ENCODE measurements at regions not wholly inside any gene's neighbourhood (a gene's known extent, or its start where the extent isn't known, plus 50 kb on each side); places are given as distances from the start of the nearest gene placed in this dataset.
"Not testable (repeated sequence)": the region's sequence is repeated elsewhere in the genome, so short reads cannot be mapped to it uniquely, and the experiment has no call there.

DNA sequence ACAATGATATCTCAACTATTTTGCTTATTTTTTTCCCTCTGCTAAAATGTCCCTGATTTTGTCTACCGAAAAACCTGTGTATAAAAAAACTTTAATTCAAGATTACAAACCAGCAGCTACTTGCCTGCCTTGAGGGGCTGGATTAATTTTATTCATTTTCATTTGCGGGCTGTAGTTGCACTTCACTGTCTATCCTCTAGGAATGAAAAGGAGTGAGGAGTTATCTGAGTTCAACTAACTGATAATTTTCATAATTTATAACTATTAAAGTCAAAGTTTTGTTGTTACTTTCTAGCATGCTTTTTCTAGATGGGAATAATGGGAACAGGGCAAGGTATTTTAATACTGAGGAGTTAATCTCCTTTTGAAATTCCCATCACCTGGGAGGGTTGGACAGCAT is 50.3 kb upstream of the AGTPBP1 start:
- H2AFZ ChIP-seq (ENCODE audit: low read length); H3K27ac ChIP-seq (ENCODE audit: low read length); H3K9ac ChIP-seq (ENCODE audit: low read length); H3K36me3 ChIP-seq (ENCODE audit: insufficient read depth, low read length); H3K4me2 ChIP-seq (ENCODE audit: low read depth, low read length, poor library complexity, severe bottlenecking); DNase-seq; H3K9me3 ChIP-seq (ENCODE audit: low read length); H4K20me1 ChIP-seq (ENCODE audit: insufficient read depth, low read depth, low read length); H3K4me1 ChIP-seq (ENCODE audit: low read length); H3K27me3 ChIP-seq (ENCODE audit: low read length); H3K9me2 ChIP-seq (replicated peaks; ENCODE audit: insufficient read depth, low read length); H3K4me3 ChIP-seq (ENCODE audit: low read length); H3K79me2 ChIP-seq (ENCODE audit: low read length): not testable (repeated sequence)

GRCh38 chr9:85802978-85803695 is 61.4 kb upstream of the AGTPBP1 start:
- not testable (repeated sequence) for DNase-seq

GRCh38 chr9:85804847-85805133 is 63.0 kb upstream of the AGTPBP1 start:
- peak overlapping the region; percentile 91 for H2AFZ ChIP-seq (ENCODE audit: low read length)
- peak overlapping the region; percentile 96 for H3K4me2 ChIP-seq (ENCODE audit: low read depth, low read length, poor library complexity, severe bottlenecking)
- not testable (repeated sequence) for DNase-seq; H3K36me3 ChIP-seq (ENCODE audit: insufficient read depth, low read length); H3K27me3 ChIP-seq (ENCODE audit: low read length); H3K79me2 ChIP-seq (ENCODE audit: low read length); H3K9me2 ChIP-seq (replicated peaks; ENCODE audit: insufficient read depth, low read length); H4K20me1 ChIP-seq (ENCODE audit: insufficient read depth, low read depth, low read length); H3K9me3 ChIP-seq (ENCODE audit: low read length); H3K27ac ChIP-seq (ENCODE audit: low read length)
- H3K4me3 ChIP-seq (ENCODE audit: low read length) = peak overlapping the region; percentile 79
- H3K4me1 ChIP-seq (ENCODE audit: low read length) = peaks cover 14% of the 10 kb centered on the region
- peak overlapping the region; percentile 79 for H3K9ac ChIP-seq (ENCODE audit: low read length)

More at GRCh38 chr9:85802978-85803695, 61.4 kb upstream of the AGTPBP1 start:
- not testable (repeated sequence) for H2AFZ ChIP-seq (ENCODE audit: low read length); H3K9me3 ChIP-seq (ENCODE audit: low read length); H4K20me1 ChIP-seq (ENCODE audit: insufficient read depth, low read depth, low read length); H3K4me2 ChIP-seq (ENCODE audit: low read depth, low read length, poor library complexity, severe bottlenecking); H3K27me3 ChIP-seq (ENCODE audit: low read length); H3K4me3 ChIP-seq (ENCODE audit: low read length); H3K9ac ChIP-seq (ENCODE audit: low read length); H3K79me2 ChIP-seq (ENCODE audit: low read length); H3K27ac ChIP-seq (ENCODE audit: low read length); H3K9me2 ChIP-seq (replicated peaks; ENCODE audit: insufficient read depth, low read length); H3K36me3 ChIP-seq (ENCODE audit: insufficient read depth, low read length)
- H3K4me1 ChIP-seq (ENCODE audit: low read length) = peaks cover 14% of the 10 kb centered on the region

- not testable (repeated sequence) for H3K27me3 ChIP-seq (ENCODE audit: low read length); H4K20me1 ChIP-seq (ENCODE audit: insufficient read depth, low read depth, low read length); H3K79me2 ChIP-seq (ENCODE audit: low read length); H3K9me3 ChIP-seq (ENCODE audit: low read length); H3K9me2 ChIP-seq (replicated peaks; ENCODE audit: insufficient read depth, low read length); H3K27ac ChIP-seq (ENCODE audit: low read length); H3K36me3 ChIP-seq (ENCODE audit: insufficient read depth, low read length)
- Histone ChIP-seq H3K4me1 (ENCODE audit: low read length) (peaks cover 14% of the 10 kb centered on the region), H3K4me3 (ENCODE audit: low read length) (peak overlapping the region; percentile 79), H2AFZ (ENCODE audit: low read length) (peak overlapping the region; percentile 91), H3K4me2 (ENCODE audit: low read depth, low read length, poor library complexity, severe bottlenecking) (peak overlapping the region; percentile 96), H3K9ac (ENCODE audit: low read length) (peak overlapping the region; percentile 79)
- peak; percentile 82 for DNase-seq
These were observed 63.6 kb upstream of the AGTPBP1 start for GRCh38 chr9:85805134-85806005.

DNA sequence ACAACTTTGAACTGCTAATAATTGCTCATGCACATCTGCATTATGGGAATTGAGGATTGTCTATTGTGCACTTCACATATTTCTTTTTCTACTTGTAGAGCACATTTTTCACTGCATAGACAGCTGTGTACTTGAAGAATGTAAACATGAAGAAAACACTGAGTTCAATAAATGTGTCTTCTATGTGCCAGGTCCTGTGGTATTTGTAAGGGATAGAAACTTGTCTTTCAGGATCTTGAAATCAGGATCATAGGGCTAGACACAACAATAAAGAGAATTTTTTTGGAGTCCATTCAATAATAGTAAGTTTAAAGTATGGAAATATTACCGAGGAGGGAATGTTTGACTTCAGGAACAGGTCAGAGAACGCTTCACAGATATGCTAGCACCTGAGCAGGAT is 66.6 kb upstream of the AGTPBP1 start:
- not testable (repeated sequence) for H3K36me3 ChIP-seq (ENCODE audit: insufficient read depth, low read length); H2AFZ ChIP-seq (ENCODE audit: low read length); H3K79me2 ChIP-seq (ENCODE audit: low read length); H3K4me3 ChIP-seq (ENCODE audit: low read length); H4K20me1 ChIP-seq (ENCODE audit: insufficient read depth, low read depth, low read length); H3K9me2 ChIP-seq (replicated peaks; ENCODE audit: insufficient read depth, low read length); H3K27me3 ChIP-seq (ENCODE audit: low read length); DNase-seq; H3K9me3 ChIP-seq (ENCODE audit: low read length); H3K27ac ChIP-seq (ENCODE audit: low read length); H3K9ac ChIP-seq (ENCODE audit: low read length); H3K4me2 ChIP-seq (ENCODE audit: low read depth, low read length, poor library complexity, severe bottlenecking)
- peaks cover 14% of the 10 kb centered on the region for H3K4me1 ChIP-seq (ENCODE audit: low read length)

- not testable (repeated sequence) for H3K9ac ChIP-seq (ENCODE audit: low read length); H4K20me1 ChIP-seq (ENCODE audit: insufficient read depth, low read depth, low read length); H3K9me2 ChIP-seq (replicated peaks; ENCODE audit: insufficient read depth, low read length); H3K9me3 ChIP-seq (ENCODE audit: low read length); H3K4me1 ChIP-seq (ENCODE audit: low read length); DNase-seq; H3K27me3 ChIP-seq (ENCODE audit: low read length); H3K79me2 ChIP-seq (ENCODE audit: low read length); H3K27ac ChIP-seq (ENCODE audit: low read length); H3K4me2 ChIP-seq (ENCODE audit: low read depth, low read length, poor library complexity, severe bottlenecking); H3K36me3 ChIP-seq (ENCODE audit: insufficient read depth, low read length); H3K4me3 ChIP-seq (ENCODE audit: low read length); H2AFZ ChIP-seq (ENCODE audit: low read length)
These were observed 71.6 kb upstream of the AGTPBP1 start for GRCh38 chr9:85813388-85813787.

- H3K4me3 ChIP-seq (ENCODE audit: low read length); H3K36me3 ChIP-seq (ENCODE audit: insufficient read depth, low read length); H3K9me2 ChIP-seq (replicated peaks; ENCODE audit: insufficient read depth, low read length); DNase-seq; H3K4me2 ChIP-seq (ENCODE audit: low read depth, low read length, poor library complexity, severe bottlenecking); H3K79me2 ChIP-seq (ENCODE audit: low read length); H2AFZ ChIP-seq (ENCODE audit: low read length); H4K20me1 ChIP-seq (ENCODE audit: insufficient read depth, low read depth, low read length); H3K9me3 ChIP-seq (ENCODE audit: low read length); H3K27ac ChIP-seq (ENCODE audit: low read length); H3K27me3 ChIP-seq (ENCODE audit: low read length); H3K4me1 ChIP-seq (ENCODE audit: low read length); H3K9ac ChIP-seq (ENCODE audit: low read length): not testable (repeated sequence)
These were observed 73.0 kb upstream of the AGTPBP1 start for GRCh38 chr9:85814800-85815199.

DNA sequence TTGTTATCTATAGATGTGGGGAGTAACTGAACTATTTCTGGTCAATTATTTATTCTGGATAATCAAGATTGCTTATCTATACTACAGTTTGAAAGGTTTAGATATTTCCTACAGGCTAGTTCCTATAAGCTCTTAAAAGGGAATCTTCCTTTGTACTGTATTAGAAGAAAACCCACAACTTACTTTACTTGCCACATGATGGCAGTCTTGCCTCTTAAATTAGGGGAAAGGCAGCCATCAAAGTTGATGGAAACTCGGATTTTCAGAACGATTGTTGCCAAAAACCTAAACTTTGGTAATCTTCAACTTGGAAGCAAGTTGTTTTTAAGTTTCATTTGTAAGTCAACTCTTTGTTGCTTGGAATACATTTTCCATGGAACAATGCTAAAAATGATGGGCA is 77.2 kb upstream of the AGTPBP1 start:
- H3K9me3 ChIP-seq (ENCODE audit: low read length); H3K4me1 ChIP-seq (ENCODE audit: low read length); H4K20me1 ChIP-seq (ENCODE audit: insufficient read depth, low read depth, low read length); H3K4me3 ChIP-seq (ENCODE audit: low read length); H3K4me2 ChIP-seq (ENCODE audit: low read depth, low read length, poor library complexity, severe bottlenecking); H3K79me2 ChIP-seq (ENCODE audit: low read length); H3K27ac ChIP-seq (ENCODE audit: low read length); H3K9me2 ChIP-seq (replicated peaks; ENCODE audit: insufficient read depth, low read length); H3K36me3 ChIP-seq (ENCODE audit: insufficient read depth, low read length); H3K9ac ChIP-seq (ENCODE audit: low read length); H2AFZ ChIP-seq (ENCODE audit: low read length); H3K27me3 ChIP-seq (ENCODE audit: low read length): not testable (repeated sequence)
- DNase-seq = peak; percentile 64
